A673 (cell line): ENCODE measurements at regions not wholly inside any gene's neighbourhood (a gene's known extent, or its start where the extent isn't known, plus 50 kb on each side); places are given as distances from the start of the nearest gene placed in this dataset.

Experiments
- BruUV-seq: library from RNA; stranded (reverse); fragments of 400-500 nt; replicated peaks from 2 replicates; lab custom pipeline; 2021; lab: Mats Ljungman, UMichigan
- CTCF ChIA-PET: fragments of 300-600 bp; sonication (Branson Sonifier 250); formaldehyde crosslinking; loops from one replicate; lab custom pipeline; 2022; ENCODE audit warnings: antibody characterized with exemption; lab: Charles Lee
- POLR2A ChIA-PET: fragments of 300-600 bp; sonication (Branson Sonifier 250); formaldehyde crosslinking; loops from one replicate; lab custom pipeline; 2022; ENCODE audit warnings: antibody characterized with exemption; ENCODE audit not compliant: low non-redundant PET; lab: Charles Lee
- DNase-seq: peaks from one replicate; pipeline ENCODE4 v3.0.0-alpha.2; 2015; ENCODE audit warnings: low spot score
- H3K27ac ChIP-seq: fragments of 200-600 bp; sonication (generic); 2 replicates; pipeline ENCODE4 v1.5.1; 2016; ENCODE audit warnings: mixed run types, low read depth, mild to moderate bottlenecking, mixed read lengths, antibody characterized with exemption, low read length; ENCODE audit not compliant: poor library complexity, severe bottlenecking
- H3K27me3 ChIP-seq: fragments of 200-600 bp; sonication (generic); replicated peaks from 2 replicates; pipeline ENCODE4 v1.6.1; 2017; ENCODE audit warnings: mixed run types, low read depth, mild to moderate bottlenecking, mixed read lengths, antibody characterized with exemption, low read length; ENCODE audit not compliant: insufficient read depth, poor library complexity
- H3K36me3 ChIP-seq: fragments of 200-600 bp; sonication (generic); 2 replicates; pipeline ENCODE4 v1.6.1; 2016; ENCODE audit warnings: mixed run types, mild to moderate bottlenecking, mixed read lengths, antibody characterized with exemption, low read length; ENCODE audit not compliant: insufficient read depth, poor library complexity, severe bottlenecking
- H3K4me1 ChIP-seq: fragments of 200-600 bp; sonication (generic); 2 replicates; pipeline ENCODE4 v1.6.1; 2017; ENCODE audit warnings: mixed run types, mild to moderate bottlenecking, mixed read lengths, antibody characterized with exemption, low read length; ENCODE audit not compliant: insufficient read depth, poor library complexity, severe bottlenecking
- H3K4me3 ChIP-seq: fragments of 200-600 bp; sonication (generic); 2 replicates; pipeline ENCODE4 v1.5.1; 2016; ENCODE audit warnings: low read depth, mixed run types, mild to moderate bottlenecking, mixed read lengths, low read length; ENCODE audit not compliant: poor library complexity, severe bottlenecking
- H3K9me3 ChIP-seq: fragments of 200-600 bp; sonication (generic); 2 replicates; pipeline ENCODE4 v1.6.1; 2016; ENCODE audit warnings: mixed run types, low read depth, mild to moderate bottlenecking, mixed read lengths, antibody characterized with exemption, low read length; ENCODE audit not compliant: poor library complexity, severe bottlenecking
- CTCF ChIP-seq: fragments of 300-800, 200-600 bp; sonication (generic); conservative IDR thresholded peaks from 2 replicates; pipeline ENCODE4 v1.5.1; 2017; ENCODE audit warnings: low read depth, mild to moderate bottlenecking, antibody characterized with exemption, low read length, moderate library complexity, mixed read lengths
- EZH2 ChIP-seq: fragments of 200-600 bp; sonication (generic); IDR thresholded peaks from 2 replicates; pipeline ENCODE4 v1.6.1; 2017; ENCODE audit warnings: borderline replicate concordance, low read depth, mild to moderate bottlenecking, mixed read lengths, antibody characterized with exemption, low read length; ENCODE audit not compliant: poor library complexity, severe bottlenecking
- intact Hi-C: fragments of 100-400 bp; cut with micrococcal nuclease; formaldehyde crosslinking; loops from one replicate; pipeline ENCODE4 v1.10.0; 2022; ENCODE audit not compliant: unreplicated experiment

GRCh38 chr11:110029714-110030113 is 63.5 kb upstream of the ZC3H12C start:
- ChIA-PET POLR2A (no interaction called here), CTCF (no interaction called here)
- H3K9me3 ChIP-seq, result no peaks in the 10 kb centered on the region

GRCh38 chr11:110031171-110031570 is 62.0 kb upstream of the ZC3H12C start:
- CTCF ChIA-PET, result no interaction called here
- DNase-seq, result no peak

More at GRCh38 chr11:110029714-110030113, 63.5 kb upstream of the ZC3H12C start:
- no TSS peak for BruUV-seq
- Histone ChIP-seq H3K27me3 (no peaks in the 10 kb centered on the region), H3K4me3 (no peak overlapping the region), H3K27ac (no peak overlapping the region), H3K4me1 (peaks cover 10% of the 10 kb centered on the region), H3K36me3 (no peaks in the 10 kb centered on the region)
- DNase-seq, result no peak
- TF ChIP-seq CTCF, result no peak
- no peak for TF ChIP-seq EZH2
- intact Hi-C loops, result no loop called here

GRCh38 chr11:110032259-110032658 is 60.9 kb upstream of the ZC3H12C start:
- no peaks in the 10 kb centered on the region for H3K27me3 ChIP-seq
- no peak for TF ChIP-seq EZH2
- TF ChIP-seq CTCF, result no peak
- ChIA-PET CTCF (no interaction called here), POLR2A (no interaction called here)
- no peaks in the 10 kb centered on the region for H3K9me3 ChIP-seq
- DNase-seq, result no peak
- no peak overlapping the region for H3K4me3 ChIP-seq
- intact Hi-C loops, result no loop called here
- no peak overlapping the region for H3K27ac ChIP-seq
- BruUV-seq, result no TSS peak
- no peaks in the 10 kb centered on the region for H3K4me1 ChIP-seq
- H3K36me3 ChIP-seq, result no peaks in the 10 kb centered on the region

More at GRCh38 chr11:110031171-110031570, 62.0 kb upstream of the ZC3H12C start:
- intact Hi-C loops, result no loop called here
- POLR2A ChIA-PET, result no interaction called here
- no peaks in the 10 kb centered on the region for H3K36me3 ChIP-seq
- peaks cover 5% of the 10 kb centered on the region for H3K4me1 ChIP-seq
- no peak overlapping the region for H3K4me3 ChIP-seq
- BruUV-seq, result no TSS peak
- H3K9me3 ChIP-seq, result no peaks in the 10 kb centered on the region
- no peak overlapping the region for H3K27ac ChIP-seq
- TF ChIP-seq EZH2, result no peak
- TF ChIP-seq CTCF, result no peak
- H3K27me3 ChIP-seq, result no peaks in the 10 kb centered on the region
